Fibroblast of skin of left biceps (primary cell): ENCODE measurements at regions not wholly inside any gene's neighbourhood (a gene's known extent, or its start where the extent isn't known, plus 50 kb on each side); places are given as distances from the start of the nearest gene placed in this dataset.

Source experiments
- DNase-seq, 2 experiments: peaks; one replicate each; pipeline ENCODE4 v3.0.0-alpha.2; 2013; ENCODE audit warnings: low read depth in 2 of 2

DNA sequence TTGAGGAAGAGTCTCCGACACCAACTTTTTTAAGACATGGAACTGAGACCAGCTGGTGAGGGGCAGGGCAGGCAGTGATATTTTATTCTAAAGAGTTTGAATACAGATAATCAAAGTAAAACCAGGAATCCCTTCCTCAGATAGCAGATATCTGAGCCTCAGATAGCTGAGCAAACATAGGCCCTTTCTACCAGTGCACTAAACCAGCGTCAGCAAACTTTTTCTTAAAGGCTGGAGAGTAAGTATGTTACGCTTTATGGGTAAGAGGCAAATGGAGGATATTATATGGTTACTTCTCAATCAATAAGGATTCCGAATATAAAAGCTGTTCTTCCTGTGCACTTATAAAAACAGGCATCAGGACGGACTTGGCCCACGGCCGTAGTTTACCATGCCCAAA is 73.9 kb downstream of the WNT5A start:
- DNase-seq, result no peak

- DNase-seq, result no peak
These were observed 74.6 kb downstream of the WNT5A start for GRCh38 chr3:55412545-55412944.

- DNase-seq, result no peak
These were observed 77.3 kb downstream of the WNT5A start for GRCh38 chr3:55409806-55410205.

DNA sequence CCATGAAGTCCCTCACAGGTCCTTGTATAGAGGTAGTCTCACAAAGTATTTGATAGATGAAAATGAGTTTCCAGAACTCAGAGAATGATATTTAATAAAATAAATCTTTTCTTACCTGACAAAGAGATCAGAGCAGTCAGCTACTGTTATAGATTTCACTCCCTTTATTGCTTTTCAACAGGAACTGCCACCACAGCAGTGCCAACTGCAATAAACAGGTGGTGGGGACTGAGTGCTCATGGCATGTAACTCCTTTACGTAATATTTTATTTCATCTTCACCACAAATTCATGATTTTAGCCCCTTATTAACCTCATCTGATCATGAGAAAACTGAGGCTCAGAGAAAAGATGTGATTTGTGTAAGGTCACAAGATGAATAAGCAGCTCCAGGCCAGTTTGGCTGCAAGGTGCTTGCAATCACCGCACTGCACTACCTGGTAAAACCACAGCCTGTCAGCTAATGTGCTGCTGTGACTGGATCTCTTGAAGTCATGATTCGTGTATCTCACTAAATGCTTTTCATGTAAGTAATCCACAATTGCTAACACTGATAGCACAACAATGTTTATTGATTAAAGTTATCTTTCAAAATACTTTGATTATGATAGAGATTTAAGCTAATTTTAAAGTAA is 78.8 kb downstream of the WNT5A start:
- no peak for DNase-seq

DNA sequence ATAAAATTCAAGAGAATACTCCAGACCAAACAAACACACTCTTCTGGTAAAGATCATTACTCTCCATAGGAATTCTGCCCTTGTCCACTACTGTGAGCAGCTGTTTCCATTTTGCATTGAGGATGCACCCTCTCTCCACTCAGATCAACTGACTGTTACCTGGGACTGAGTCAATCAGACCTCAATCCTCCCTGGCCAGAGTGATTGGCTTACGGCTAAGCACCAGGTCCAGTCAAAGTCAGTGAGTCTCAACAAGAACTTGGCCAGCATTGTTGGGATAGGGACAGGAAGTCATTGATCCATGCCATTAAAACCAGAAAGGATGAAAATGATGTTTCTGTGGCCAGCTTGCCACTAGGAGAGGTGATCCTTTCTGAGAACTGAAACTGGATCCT is 79.7 kb downstream of the WNT5A start:
- no peak for DNase-seq

- no peak for DNase-seq
These were observed 80.2 kb downstream of the WNT5A start for GRCh38 chr3:55406696-55407425.

- DNase-seq, result no peak
These were observed 81.7 kb downstream of the WNT5A start for GRCh38 chr3:55405436-55405835.

- no peak for DNase-seq
These were observed 84.1 kb downstream of the WNT5A start for GRCh38 chr3:55402886-55403609.

- no peak for DNase-seq
These were observed 106.5 kb downstream of the WNT5A start for GRCh38 chr3:55380561-55380960.

- DNase-seq, result no peak
These were observed 110.3 kb downstream of the WNT5A start for GRCh38 chr3:55376753-55377347.

DNA sequence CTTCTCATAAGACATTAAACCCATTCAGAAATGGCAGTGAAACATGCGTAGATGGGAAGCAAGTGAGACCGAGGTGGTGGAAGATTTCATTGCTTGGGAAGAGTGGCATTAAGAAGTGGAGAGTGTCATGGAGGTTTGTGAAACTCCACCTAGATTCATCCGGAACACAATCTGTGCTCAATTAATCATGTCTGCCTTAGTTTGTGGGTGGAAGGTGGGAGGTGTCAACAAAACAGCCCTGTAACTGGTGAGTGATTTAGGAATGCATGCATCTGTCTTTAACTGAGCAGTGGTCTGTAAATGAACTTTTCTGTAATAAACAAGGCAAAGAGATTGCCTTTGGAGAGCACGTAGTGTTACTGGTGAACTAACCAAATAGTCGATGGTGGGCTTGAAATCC is 113.7 kb downstream of the WNT5A start:
- no peak for DNase-seq

DNA sequence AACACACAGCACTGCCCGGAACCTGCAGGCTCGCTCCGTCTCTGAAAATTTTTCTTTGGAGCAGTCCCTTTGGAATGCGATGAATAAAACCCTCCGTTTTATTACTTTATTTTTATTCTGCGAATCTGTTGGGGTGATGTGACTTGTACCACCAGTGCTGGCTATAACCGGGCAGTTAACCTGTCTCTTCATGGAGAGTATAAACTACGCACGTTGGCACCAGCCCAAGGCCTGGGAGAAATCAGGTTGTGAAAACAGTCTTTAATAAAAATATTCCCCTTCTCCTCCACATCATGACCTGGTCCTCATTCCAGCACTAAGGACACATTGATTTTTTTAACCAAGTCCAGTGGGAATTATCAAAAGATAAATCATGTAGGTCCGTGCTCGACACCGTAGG is 116.8 kb downstream of the WNT5A start:
- no peak for DNase-seq

GRCh38 chr3:55369141-55369847 is 117.8 kb downstream of the WNT5A start:
- no peak for DNase-seq

GRCh38 chr3:55368366-55368765 is 118.7 kb downstream of the WNT5A start:
- no peak for DNase-seq

DNA sequence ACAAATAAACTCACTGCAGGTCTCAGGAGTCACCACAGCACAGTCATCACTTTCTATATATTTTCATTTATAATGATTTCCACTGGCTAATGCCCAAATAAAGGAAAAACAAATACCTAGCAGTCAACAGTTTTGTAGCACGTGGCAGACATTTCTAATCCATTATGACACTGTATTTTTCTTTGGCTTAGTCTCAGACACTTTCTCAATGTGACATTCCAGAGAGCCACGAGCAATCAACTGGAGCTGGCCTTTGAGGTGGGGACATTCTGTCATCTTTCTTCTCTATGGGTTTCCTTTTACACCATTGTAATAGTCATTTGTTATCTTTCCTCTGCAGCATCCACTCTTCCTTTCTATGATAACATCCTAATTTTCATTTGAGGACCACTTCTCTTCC is 119.7 kb downstream of the WNT5A start:
- DNase-seq, result no peak

DNA sequence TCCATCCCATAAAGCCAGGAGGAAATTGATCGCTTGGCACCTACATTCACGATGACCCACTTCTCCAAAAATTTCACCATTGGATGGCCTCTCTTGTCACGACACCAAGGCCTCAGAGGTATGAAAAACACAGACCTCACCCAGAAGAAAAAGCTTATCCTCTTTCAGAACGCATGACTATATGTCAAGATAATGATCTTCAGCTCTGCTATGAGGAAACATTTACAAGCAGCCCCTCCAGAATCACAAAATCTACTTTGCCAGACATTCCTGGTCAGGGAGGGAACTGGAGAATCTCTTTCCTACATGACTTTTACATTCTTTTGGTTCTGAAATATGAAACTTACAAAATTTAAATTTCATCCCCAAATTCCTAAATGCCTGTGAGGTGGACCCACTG is 122.7 kb downstream of the WNT5A start:
- peak; percentile 64 to 68 for DNase-seq

- DNase-seq, result no peak
These were observed 124.7 kb downstream of the WNT5A start for GRCh38 chr3:55362210-55362960.

DNA sequence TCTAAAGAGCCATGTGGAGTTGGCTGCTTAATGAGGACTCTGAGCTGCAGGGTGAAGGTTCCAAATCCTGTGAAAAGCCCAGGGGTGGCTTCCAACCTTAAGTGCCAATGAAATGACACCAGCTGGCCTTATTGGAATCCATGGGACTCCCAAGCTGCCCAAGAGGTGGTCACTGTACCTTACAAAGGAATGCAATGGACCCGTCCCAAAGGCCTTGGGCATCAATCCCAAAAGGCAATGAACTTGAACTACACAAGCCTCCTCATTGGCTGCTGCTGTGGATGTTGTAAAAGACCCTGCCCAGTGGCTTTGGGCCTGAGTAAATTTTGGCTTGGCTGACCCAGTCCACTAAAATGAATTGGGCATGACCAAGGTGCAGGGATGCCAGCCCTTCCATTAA is 129.3 kb downstream of the WNT5A start:
- DNase-seq, result no peak

GRCh38 chr3:55352668-55353067 is 134.4 kb downstream of the WNT5A start:
- no peak for DNase-seq

- DNase-seq, result no peak
These were observed 137.3 kb downstream of the WNT5A start for GRCh38 chr3:55349851-55350250.
